ENCODE measurements at regions not wholly inside any gene's neighbourhood (a gene's known extent, or its start where the extent isn't known, plus 50 kb on each side); places are given as distances from the start of the nearest gene placed in this dataset.

DNA sequence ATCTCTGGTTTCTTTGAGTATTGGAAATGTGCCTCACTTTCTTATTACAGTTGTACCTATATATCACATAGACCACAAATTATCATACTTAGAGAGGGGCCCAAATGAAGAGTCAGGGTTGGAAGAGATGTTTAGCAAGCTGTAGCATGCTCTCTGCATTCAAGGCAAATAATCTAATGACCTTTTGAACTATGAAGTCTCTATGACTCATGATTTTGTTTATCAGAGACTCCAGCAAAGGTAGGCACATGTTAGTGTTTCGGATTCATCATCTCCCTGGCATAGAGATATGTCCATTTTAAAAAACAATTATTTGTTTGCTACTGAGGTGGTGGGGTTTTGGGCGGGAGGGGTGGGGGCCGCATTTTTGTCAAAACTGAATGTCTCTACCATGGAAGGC, 2000.1 kb downstream of the EFNA5 start:
- TF ChIP-seq, protein P1, sequence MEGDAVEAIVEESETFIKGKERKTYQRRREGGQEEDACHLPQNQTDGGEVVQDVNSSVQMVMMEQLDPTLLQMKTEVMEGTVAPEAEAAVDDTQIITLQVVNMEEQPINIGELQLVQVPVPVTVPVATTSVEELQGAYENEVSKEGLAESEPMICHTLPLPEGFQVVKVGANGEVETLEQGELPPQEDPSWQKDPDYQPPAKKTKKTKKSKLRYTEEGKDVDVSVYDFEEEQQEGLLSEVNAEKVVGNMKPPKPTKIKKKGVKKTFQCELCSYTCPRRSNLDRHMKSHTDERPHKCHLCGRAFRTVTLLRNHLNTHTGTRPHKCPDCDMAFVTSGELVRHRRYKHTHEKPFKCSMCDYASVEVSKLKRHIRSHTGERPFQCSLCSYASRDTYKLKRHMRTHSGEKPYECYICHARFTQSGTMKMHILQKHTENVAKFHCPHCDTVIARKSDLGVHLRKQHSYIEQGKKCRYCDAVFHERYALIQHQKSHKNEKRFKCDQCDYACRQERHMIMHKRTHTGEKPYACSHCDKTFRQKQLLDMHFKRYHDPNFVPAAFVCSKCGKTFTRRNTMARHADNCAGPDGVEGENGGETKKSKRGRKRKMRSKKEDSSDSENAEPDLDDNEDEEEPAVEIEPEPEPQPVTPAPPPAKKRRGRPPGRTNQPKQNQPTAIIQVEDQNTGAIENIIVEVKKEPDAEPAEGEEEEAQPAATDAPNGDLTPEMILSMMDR (IDR thresholded peaks at IDR 0.05): no peak
- TF ChIP-seq EZH2 (IDR thresholded peaks at IDR 0.05; ENCODE audit: borderline replicate concordance, insufficient read depth, low read depth, low read length, poor library complexity, severe bottlenecking): no peak
